Superior temporal gyrus (tissue), 1 donor: ENCODE measurements at regions not wholly inside any gene's neighbourhood (a gene's known extent, or its start where the extent isn't known, plus 50 kb on each side); places are given as distances from the start of the nearest gene placed in this dataset.

Experiments
- DNase-seq: peaks from one replicate; pipeline ENCODE4 v3.0.0-alpha.2; 2016; ENCODE audit errors: extremely low spot score

GRCh38 chr4:123573866-123574508 is 177.4 kb downstream of the SPRY1 start:
- DNase-seq: no peak

DNA sequence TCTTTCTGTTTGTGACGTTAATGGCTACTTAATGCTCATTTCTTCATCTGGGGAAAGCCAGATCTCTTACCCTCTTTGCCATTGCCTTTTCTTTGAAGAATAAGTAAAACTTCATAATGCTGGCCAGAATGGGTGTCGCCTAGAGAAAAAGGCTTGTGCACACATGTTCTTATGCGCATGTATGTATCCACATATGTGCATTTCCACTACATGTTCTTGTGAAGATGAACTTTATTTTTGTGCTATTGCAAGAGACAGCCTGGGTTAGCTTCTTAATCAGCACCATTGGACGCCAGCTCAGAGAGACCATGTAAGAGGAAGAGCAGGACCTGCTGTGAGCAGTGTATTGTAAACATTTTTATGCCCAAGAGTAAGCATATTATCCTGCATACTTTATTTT is 178.7 kb downstream of the SPRY1 start:
- no peak for DNase-seq

- no peak for DNase-seq
Observed at GRCh38 chr4:123577225-123577906, 180.8 kb downstream of the SPRY1 start.

DNA sequence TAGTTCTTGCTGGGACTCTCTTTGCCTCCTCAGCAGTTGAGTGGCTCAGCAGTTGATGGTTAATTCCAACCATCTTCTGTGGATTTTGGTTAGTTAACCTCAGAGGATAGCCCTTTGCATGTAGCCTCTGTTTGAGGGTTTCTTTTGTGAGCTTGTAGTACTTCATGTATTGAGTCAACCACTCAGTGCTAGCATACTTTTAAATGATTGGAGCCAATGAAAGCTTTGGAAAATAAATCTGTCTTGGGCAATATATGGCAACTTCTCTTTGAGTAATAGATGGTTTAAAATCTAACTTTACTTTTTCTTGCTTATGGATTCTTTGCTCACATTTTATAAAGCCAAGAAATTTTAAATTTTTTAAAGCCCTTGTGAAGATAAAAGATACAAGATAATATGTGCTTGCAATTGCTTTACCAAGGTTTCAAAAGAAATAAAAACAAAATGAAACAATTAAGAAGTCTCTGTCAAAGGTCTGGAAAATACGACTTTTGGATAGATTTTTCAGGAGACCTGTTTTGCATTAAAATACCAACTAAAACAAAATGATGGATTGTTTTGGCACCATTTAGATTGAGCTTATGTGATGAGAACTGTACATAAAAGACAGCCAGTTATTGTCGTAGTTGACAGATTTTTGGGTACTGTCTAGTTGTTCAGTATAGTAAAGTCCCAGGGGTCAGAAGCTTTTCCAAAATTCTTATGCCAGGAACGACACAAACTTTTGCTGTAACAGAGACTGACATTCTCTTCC is 181.9 kb downstream of the SPRY1 start:
- DNase-seq: no peak

DNA sequence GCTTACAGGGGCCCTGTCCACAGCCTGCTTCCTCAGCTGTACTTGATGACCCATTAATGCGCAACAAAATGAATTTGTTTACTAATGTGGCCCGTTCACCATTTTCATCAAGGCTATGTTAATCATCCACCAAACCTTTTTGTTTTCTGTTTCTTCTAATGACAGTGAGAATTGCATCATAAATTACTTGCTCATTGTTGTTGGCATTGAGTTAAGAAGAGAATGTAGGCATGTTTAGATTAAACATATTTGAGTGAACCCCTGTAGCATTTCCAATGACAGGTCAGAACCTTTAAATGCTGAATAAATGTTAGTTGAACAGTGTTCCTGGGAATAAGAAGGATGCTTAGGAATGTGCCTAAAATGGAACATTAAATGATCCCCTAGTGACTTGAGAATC is 183.4 kb downstream of the SPRY1 start:
- DNase-seq: no peak

- DNase-seq: no peak
Observed at GRCh38 chr4:123580981-123581664, 184.5 kb downstream of the SPRY1 start.

DNA sequence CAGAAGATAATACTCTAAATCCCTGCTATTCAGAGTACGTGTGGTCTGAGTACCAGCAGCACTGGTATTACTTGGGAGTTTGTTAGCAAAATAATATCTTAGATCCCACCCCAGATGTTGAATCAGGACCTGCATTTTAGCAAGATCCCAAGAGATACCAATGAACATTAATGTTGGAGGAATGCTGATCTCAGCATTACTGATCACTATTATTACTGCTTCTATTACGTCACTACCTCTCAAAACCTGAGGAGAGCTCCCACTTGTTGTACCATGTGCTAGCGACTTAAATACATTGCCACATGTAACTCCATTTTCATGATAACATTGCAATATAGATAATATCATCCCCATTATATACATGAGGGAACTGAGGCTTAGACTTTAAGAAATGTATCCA is 185.2 kb downstream of the SPRY1 start:
- no peak for DNase-seq

- DNase-seq: no peak
Observed at GRCh38 chr4:123583043-123583442, 186.4 kb downstream of the SPRY1 start.

- no peak for DNase-seq
Observed at GRCh38 chr4:123585111-123585510, 188.5 kb downstream of the SPRY1 start.

DNA sequence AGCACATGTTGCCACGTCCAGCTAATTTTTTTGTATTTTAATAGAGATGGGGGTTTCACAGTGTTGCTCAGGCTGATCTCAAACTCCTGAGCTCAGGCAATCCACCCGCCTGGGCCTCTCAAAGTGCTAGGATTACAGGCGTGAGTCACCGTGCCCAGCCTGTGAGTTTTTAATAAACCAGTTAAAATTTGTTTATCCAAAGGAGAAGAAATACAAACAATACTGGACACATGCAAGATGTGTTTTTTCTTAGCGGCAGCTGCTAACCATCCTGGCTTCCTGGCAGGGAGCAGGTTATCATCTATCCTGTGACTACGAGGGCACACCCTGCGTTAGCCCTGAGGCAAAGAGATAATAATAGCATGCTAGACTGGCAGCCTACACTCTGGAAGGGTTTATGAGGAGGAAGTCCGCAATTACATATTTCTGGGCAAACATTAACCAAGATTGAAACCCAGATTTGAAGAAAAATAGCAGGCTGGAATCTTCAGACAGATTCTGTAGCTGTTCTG is 191.4 kb downstream of the SPRY1 start:
- no peak for DNase-seq

DNA sequence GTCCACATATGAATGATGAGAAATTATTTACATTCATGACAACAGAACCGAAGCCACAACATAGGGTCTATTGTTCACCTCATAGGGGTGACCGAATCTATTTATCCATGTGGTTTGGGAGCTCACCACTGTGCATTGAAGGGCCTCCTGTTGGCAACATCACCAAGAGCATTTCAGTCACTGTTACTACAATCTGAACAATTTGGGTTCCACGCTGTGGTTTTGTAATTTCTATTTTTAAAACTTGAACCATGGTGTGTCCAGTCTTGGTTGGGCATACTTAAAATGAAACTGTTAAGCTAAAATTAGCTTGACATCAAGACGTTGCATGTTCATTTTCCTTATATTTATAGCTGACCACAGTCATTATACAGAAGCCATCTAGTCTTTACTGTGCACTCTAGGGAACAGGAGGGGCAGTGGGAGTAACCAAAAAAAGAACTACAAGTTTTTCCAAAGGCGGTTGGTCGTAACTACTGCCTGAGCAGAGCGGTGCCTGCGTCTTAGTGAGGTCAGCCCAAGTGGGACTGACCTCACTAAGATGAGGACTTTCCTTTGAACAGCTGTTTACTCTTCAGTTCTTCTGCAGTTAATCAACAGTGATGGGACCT is 192.1 kb downstream of the SPRY1 start:
- no peak for DNase-seq

DNA sequence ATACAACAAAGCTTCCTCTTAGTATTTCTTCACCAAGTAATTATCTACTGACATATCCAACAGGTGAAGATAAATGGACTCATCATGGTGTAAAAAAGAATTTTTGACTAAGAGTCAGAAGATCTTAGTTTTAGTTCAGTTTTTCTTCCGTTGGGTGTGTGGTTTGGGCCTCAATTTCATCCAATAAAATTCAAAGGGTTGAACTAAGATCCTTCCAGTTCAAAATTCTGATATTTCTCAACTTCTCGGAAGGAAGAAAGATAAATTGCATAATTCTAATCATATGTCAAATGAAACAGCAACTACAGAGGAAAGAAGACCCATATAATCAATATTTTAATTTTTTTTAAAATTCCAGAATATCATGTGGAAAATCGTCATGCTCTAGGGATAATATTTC is 192.7 kb downstream of the SPRY1 start:
- DNase-seq: no peak

DNA sequence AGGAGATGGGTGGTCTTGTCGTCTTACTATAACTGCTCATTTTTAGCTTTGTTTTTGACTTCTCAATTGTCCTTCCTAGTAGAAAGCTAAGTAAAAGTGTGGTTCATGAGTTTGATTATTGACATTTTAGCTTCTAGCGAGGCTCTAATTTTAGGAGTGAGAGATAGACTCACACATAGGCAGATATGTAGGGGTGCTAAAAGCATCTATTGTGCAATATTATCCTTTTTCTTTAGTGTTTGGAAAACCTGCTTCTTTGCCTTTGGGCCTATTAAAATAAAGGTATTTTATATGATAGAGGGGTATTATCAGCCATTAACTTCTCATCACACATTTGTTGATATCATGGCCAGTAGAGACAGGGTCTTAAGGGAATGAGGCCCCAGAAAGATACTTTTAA is 195.3 kb downstream of the SPRY1 start:
- DNase-seq: no peak

DNA sequence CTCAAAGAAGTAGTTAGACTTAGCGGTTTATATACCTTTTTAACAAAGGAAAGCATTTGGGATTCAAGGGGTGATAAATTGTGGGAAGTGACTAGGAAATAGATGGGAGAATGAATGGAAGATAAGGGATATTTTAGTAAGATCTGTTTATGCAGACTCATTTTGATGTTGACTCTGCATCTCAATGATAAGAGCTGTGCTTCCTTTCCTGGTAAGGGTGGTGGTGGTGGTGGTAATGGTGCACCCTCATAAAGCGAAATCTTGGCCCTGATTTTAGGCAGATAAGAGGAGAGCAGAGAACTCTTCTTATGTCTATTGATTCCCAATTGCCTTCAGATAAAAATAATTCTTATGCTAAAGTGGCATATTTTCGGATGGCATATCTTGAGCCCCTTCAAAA is 197.1 kb downstream of the SPRY1 start:
- no peak for DNase-seq

- DNase-seq: no peak
Observed at GRCh38 chr4:123596805-123597204, 200.2 kb downstream of the SPRY1 start.

GRCh38 chr4:123597586-123597985 is 201.0 kb downstream of the SPRY1 start:
- no peak for DNase-seq

DNA sequence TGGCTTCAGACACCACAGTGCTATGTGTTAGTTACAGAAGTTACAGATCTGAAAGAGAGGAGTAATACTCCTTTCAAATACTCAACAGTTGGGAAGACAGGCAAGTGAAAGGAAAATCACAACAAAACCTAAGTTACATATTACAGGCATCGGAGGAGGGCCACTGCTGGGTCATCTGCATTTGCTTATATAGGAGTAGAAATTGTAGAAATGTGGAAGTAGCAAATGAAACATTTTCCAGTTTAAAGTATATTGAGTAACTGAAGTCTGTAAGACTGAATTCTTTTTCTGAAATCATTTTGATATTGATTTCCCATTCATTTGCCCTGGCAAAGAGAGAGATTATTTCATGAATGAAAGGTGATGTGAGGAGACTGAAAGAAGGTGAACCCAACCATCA is 201.7 kb downstream of the SPRY1 start:
- no peak for DNase-seq

- DNase-seq: no peak
Observed at GRCh38 chr4:123599061-123599919, 202.7 kb downstream of the SPRY1 start.

GRCh38 chr4:123599920-123600810 is 203.6 kb downstream of the SPRY1 start:
- peak; percentile 44 for DNase-seq
